ENCODE measurements at regions not wholly inside any gene's neighbourhood (a gene's known extent, or its start where the extent isn't known, plus 50 kb on each side); places are given as distances from the start of the nearest gene placed in this dataset.

- POLR2A ChIA-PET (ENCODE audit: partially characterized antibody) = no interaction called here
- Histone ChIP-seq H2BK120ac (replicated peaks; ENCODE audit: low read depth, low read length) (no peak overlapping the region), H4K5ac (ENCODE audit: insufficient read length, low read depth, low read length) (no peak overlapping the region), H3K79me1 (ENCODE audit: low read depth, low read length) (no peaks in the 10 kb centered on the region), H3K18ac (ENCODE audit: extremely low read depth, low read length) (no peak overlapping the region), H3K4me3 (ENCODE audit: extremely low read depth in 1 of 4, insufficient read depth in 2 of 4, low read depth in 3 of 4, low read length in 4 of 4) (no peak overlapping the region), H2BK12ac (ENCODE audit: low read depth, low read length) (no peak overlapping the region), H3K9ac (replicated peaks in 1 of 4; ENCODE audit: extremely low read depth in 1 of 4, low read depth in 3 of 4, low read length in 3 of 4) (no peak overlapping the region), H3K36me3 (ENCODE audit: control insufficient read depth in 2 of 4, insufficient read depth in 4 of 4, low read length in 3 of 4) (no peaks in the 10 kb centered on the region), H3K4me2 (ENCODE audit: insufficient read depth in 1 of 2, low read depth in 2 of 2, low read length in 2 of 2) (no peak overlapping the region), H4K8ac (ENCODE audit: extremely low read depth, insufficient read depth, low read length) (no peak overlapping the region), H2AK5ac (ENCODE audit: low read depth, low read length) (no peak overlapping the region), H3K27ac (ENCODE audit: low read depth, low read length) (no peak overlapping the region), H2BK15ac (ENCODE audit: low read length) (no peak overlapping the region), H2BK5ac (ENCODE audit: low read depth, low read length) (no peak overlapping the region), H2BK20ac (ENCODE audit: low read length) (no peak overlapping the region), H3K56ac (replicated peaks; ENCODE audit: insufficient read length, low read depth, low read length) (no peak overlapping the region), H3K79me2 (ENCODE audit: control insufficient read depth in 1 of 2, insufficient read depth in 2 of 2, low read length in 2 of 2) (no peaks in the 10 kb centered on the region), H3K27me3 (replicated peaks in 1 of 4; ENCODE audit: control insufficient read depth in 3 of 4, extremely low read depth in 1 of 4, insufficient read depth in 3 of 4, low read length in 3 of 4) (no peaks in the 10 kb centered on the region), H3K23ac (ENCODE audit: insufficient read length) (no peak overlapping the region), H3K14ac (ENCODE audit: insufficient read length) (no peak overlapping the region), H4K91ac (replicated peaks; ENCODE audit: insufficient read length, low read length) (no peak overlapping the region), H4K20me1 (replicated peaks in 1 of 2; ENCODE audit: control insufficient read depth in 1 of 2, insufficient read depth in 2 of 2, low read length in 2 of 2) (no peaks in the 10 kb centered on the region), H3K4ac (replicated peaks; ENCODE audit: insufficient read length, low read depth, low read length) (no peak overlapping the region), H2AFZ (ENCODE audit: low read length) (no peak overlapping the region), H3K23me2 (ENCODE audit: low read depth, low read length) (no peaks in the 10 kb centered on the region), H3K9me3 (ENCODE audit: insufficient read depth in 2 of 2, low read depth in 1 of 2, low read length in 1 of 2) (no peaks in the 10 kb centered on the region), H3K4me1 (replicated peaks in 1 of 4; ENCODE audit: control insufficient read depth in 3 of 4, insufficient read depth in 4 of 4, low read length in 3 of 4) (peaks cover 0 to under 1% (median 0%) of the 10 kb centered on the region in 4 experiments; a peak in 1 of 7 replicates)
- FAIRE-seq = no peak
- CTCF ChIA-PET (ENCODE audit: partially characterized antibody) = interaction anchor here (0.7 kb wide), 1 partner anchor 579 kb away, joined by 3 read pairs; no protein-coding TSS in a partner anchor
- TF ChIP-seq TEAD4 (IDR thresholded peaks at IDR 0.05; ENCODE audit: low read depth, low read length) (no peak), RNF2 (IDR thresholded peaks at IDR 0.05; ENCODE audit: borderline replicate concordance, low read depth, low read length, missing control alignments, poor library complexity, severe bottlenecking) (no peak)
- no peak for DNase-seq (ENCODE audit: low read depth in 1 of 2, low spot score in 2 of 2)
- 87% methylated on average over 2 of the region's 2 CpGs; no CpG with 5 or more reads in 1 of the 2 experiments for WGBS, 2 experiments (ENCODE audit: extremely low coverage in 1 of 2, insufficient coverage in 1 of 2, insufficient read length in 1 of 2, insufficient replicate concordance in 2 of 2, low coverage in 1 of 2, low lambda C conversion rate in 2 of 2, missing lambda C conversion rate in 1 of 2)
Observed at GRCh38 chr7:145737617-145738016, 379.0 kb upstream of the CNTNAP2 start.
